HEK293 (cell line): ENCODE measurements at regions not wholly inside any gene's neighbourhood (a gene's known extent, or its start where the extent isn't known, plus 50 kb on each side); places are given as distances from the start of the nearest gene placed in this dataset.

Experiments used
- CTCF ChIA-PET: fragments of 350-600 bp; formaldehyde crosslinking; extraction: SDS; loops from one replicate; lab custom pipeline; 2021; ENCODE audit warnings: antibody characterized with exemption; lab: Yijun Ruan, JAX
- POLR2A ChIA-PET: fragments of 300-600 bp; formaldehyde crosslinking; extraction: SDS; loops from one replicate; lab custom pipeline; 2020; ENCODE audit warnings: antibody characterized with exemption, inconsistent platforms; lab: Yijun Ruan, JAX
- H3K27ac ChIP-seq: fragments of 200-500 bp; sonication (Bioruptor generic); 2 replicates; pipeline ENCODE4 v1.5.1; 2014; ENCODE audit warnings: low read depth, low read length, control low read depth, inconsistent platforms; ENCODE audit errors: extremely low read depth
- H3K36me3 ChIP-seq, 2 experiments: fragments of 200-500 bp in 1 of 2; sonication (Bioruptor generic) in 1 of 2; 1 replicate in 1 of 2; 2 replicates in 1 of 2; pipeline ENCODE4 v1.5.1; 2014 to 2017; ENCODE audit warnings: inconsistent platforms in 2 of 2, low read length in 2 of 2; ENCODE audit not compliant: control insufficient read depth in 2 of 2, insufficient read depth in 1 of 2
- H3K4me1 ChIP-seq: fragments of 200-500 bp; sonication (Bioruptor generic); 2 replicates; pipeline ENCODE4 v1.5.1; 2014; ENCODE audit warnings: mild to moderate bottlenecking, low read length, inconsistent platforms; ENCODE audit not compliant: control insufficient read depth, insufficient read depth
- H3K4me3 ChIP-seq: 2 replicates; pipeline ENCODE4 v1.5.1; 2011; ENCODE audit warnings: low read depth, mild to moderate bottlenecking, control low read depth, low read length, moderate library complexity
- H3K9me3 ChIP-seq: fragments of 200-500 bp; sonication (Bioruptor generic); 2 replicates; pipeline ENCODE4 v1.5.1; 2014; ENCODE audit warnings: low read depth, low read length, inconsistent platforms; ENCODE audit not compliant: control insufficient read depth, insufficient read depth
- BCL11A ChIP-seq: fragments of 450-650 bp; formaldehyde crosslinking; IDR thresholded peaks from 2 replicates; pipeline ENCODE4 v1.5.1; 2016; ENCODE audit warnings: low read depth, missing biosample characterization, missing genetic modification characterization
- GLIS1 ChIP-seq: fragments of 450-650 bp; formaldehyde crosslinking; IDR thresholded peaks from 2 replicates; pipeline ENCODE4 v1.5.1; 2016; ENCODE audit warnings: missing biosample characterization, missing genetic modification characterization
- KLF10 ChIP-seq: fragments of 450-650 bp; IDR thresholded peaks from 2 replicates; pipeline ENCODE4 v1.5.1; 2018; ENCODE audit warnings: missing biosample characterization, mild to moderate bottlenecking, missing genetic modification characterization
- KLF16 ChIP-seq: fragments of 450-650 bp; formaldehyde crosslinking; IDR thresholded peaks from 2 replicates; pipeline ENCODE4 v1.5.1; 2017; ENCODE audit warnings: missing biosample characterization, missing genetic modification characterization
- KLF17 ChIP-seq: fragments of 450-650 bp; formaldehyde crosslinking; IDR thresholded peaks from 2 replicates; pipeline ENCODE4 v1.5.1; 2016; ENCODE audit warnings: missing biosample characterization, missing genetic modification characterization
- MYNN ChIP-seq: fragments of 450-650 bp; formaldehyde crosslinking; IDR thresholded peaks from 2 replicates; pipeline ENCODE4 v1.5.1; 2016; ENCODE audit warnings: missing biosample characterization, missing genetic modification characterization, borderline replicate concordance
- SP7 ChIP-seq: fragments of 450-650 bp; formaldehyde crosslinking; IDR thresholded peaks from 2 replicates; pipeline ENCODE4 v1.5.1; 2016; ENCODE audit warnings: missing biosample characterization, missing genetic modification characterization
- ZBTB7A ChIP-seq: fragments of 450-650 bp; formaldehyde crosslinking; IDR thresholded peaks from 2 replicates; pipeline ENCODE4 v1.5.1; 2016; ENCODE audit warnings: low read depth, missing biosample characterization, missing genetic modification characterization
- ZNF16 ChIP-seq: fragments of 450-650 bp; formaldehyde crosslinking; IDR thresholded peaks from 2 replicates; pipeline ENCODE4 v1.5.1; 2016; ENCODE audit warnings: low read depth, missing biosample characterization, missing genetic modification characterization
- ZNF2 ChIP-seq: fragments of 450-650 bp; formaldehyde crosslinking; IDR thresholded peaks from 2 replicates; pipeline ENCODE4 v1.5.1; 2016; ENCODE audit warnings: missing biosample characterization, missing genetic modification characterization
- ZNF202 ChIP-seq: fragments of 450-650 bp; formaldehyde crosslinking; IDR thresholded peaks from 2 replicates; pipeline ENCODE4 v1.5.1; 2016; ENCODE audit warnings: missing biosample characterization, missing genetic modification characterization, borderline replicate concordance
- ZNF211 ChIP-seq: fragments of 450-650 bp; formaldehyde crosslinking; IDR thresholded peaks from 2 replicates; pipeline ENCODE4 v1.5.1; 2016; ENCODE audit warnings: low read depth, missing biosample characterization, missing genetic modification characterization
- ZNF214 ChIP-seq: fragments of 450-650 bp; formaldehyde crosslinking; IDR thresholded peaks from 2 replicates; pipeline ENCODE4 v1.5.1; 2017; ENCODE audit warnings: missing biosample characterization, mild to moderate bottlenecking, missing genetic modification characterization, borderline replicate concordance
- ZNF510 ChIP-seq: fragments of 450-650 bp; formaldehyde crosslinking; IDR thresholded peaks from 2 replicates; pipeline ENCODE4 v1.5.1; 2018; ENCODE audit warnings: mild to moderate bottlenecking, missing genetic modification characterization, missing biosample characterization; ENCODE audit not compliant: insufficient replicate concordance
- ZNF514 ChIP-seq: fragments of 450-650 bp; formaldehyde crosslinking; IDR thresholded peaks from 2 replicates; pipeline ENCODE4 v1.5.1; 2016; ENCODE audit warnings: missing biosample characterization, missing genetic modification characterization
- ZNF596 ChIP-seq: fragments of 450-650 bp; IDR thresholded peaks from 2 replicates; pipeline ENCODE4 v1.5.0; 2018; ENCODE audit warnings: missing biosample characterization, mild to moderate bottlenecking, missing genetic modification characterization, moderate library complexity
- ZNF747 ChIP-seq: fragments of 450-650 bp; formaldehyde crosslinking; IDR thresholded peaks from 2 replicates; pipeline ENCODE4 v1.5.1; 2016; ENCODE audit warnings: missing biosample characterization, missing genetic modification characterization
- ZNF776 ChIP-seq: fragments of 450-650 bp; formaldehyde crosslinking; IDR thresholded peaks from 2 replicates; pipeline ENCODE4 v1.5.0; 2017; ENCODE audit warnings: missing biosample characterization, missing genetic modification characterization, borderline replicate concordance
- ZNF785 ChIP-seq: fragments of 450-650 bp; formaldehyde crosslinking; IDR thresholded peaks from 2 replicates; pipeline ENCODE4 v1.5.1; 2016; ENCODE audit warnings: missing biosample characterization, missing genetic modification characterization
- ZSCAN4 ChIP-seq: fragments of 450-650 bp; formaldehyde crosslinking; IDR thresholded peaks from 2 replicates; pipeline ENCODE4 v1.5.1; 2017; ENCODE audit warnings: missing biosample characterization, missing genetic modification characterization
- TF ChIP-seq, protein P1 (sequence below): fragments of 450-650 bp; formaldehyde crosslinking; IDR thresholded peaks from 2 replicates; pipeline ENCODE4 v1.5.1; 2016; ENCODE audit warnings: missing biosample characterization, missing genetic modification characterization
- TF ChIP-seq, protein P2 (sequence below): fragments of 450-650 bp; formaldehyde crosslinking; IDR thresholded peaks from 2 replicates; pipeline ENCODE4; 2016; ENCODE audit warnings: missing biosample characterization, missing genetic modification characterization
- TF ChIP-seq, protein P3 (sequence below): fragments of 450-650 bp; formaldehyde crosslinking; IDR thresholded peaks from 2 replicates; pipeline ENCODE4 v1.5.1; 2016; ENCODE audit warnings: missing biosample characterization, missing genetic modification characterization
- TF ChIP-seq, protein P4 (sequence below): fragments of 450-650 bp; formaldehyde crosslinking; IDR thresholded peaks from 2 replicates; pipeline ENCODE4 v1.5.1; 2017; ENCODE audit warnings: missing biosample characterization, missing genetic modification characterization

GRCh38 chr6:9540126-9540525, 874.7 kb downstream of the TFAP2A start:
- POLR2A ChIA-PET, result no interaction called here
- Histone ChIP-seq H3K4me1 (no peaks in the 10 kb centered on the region), H3K9me3 (no peaks in the 10 kb centered on the region)
- CTCF ChIA-PET, result interaction anchor here (0.6 to 3.3 kb wide), 10 partner anchors 10 to 1038 kb away, joined by 3 to 20 read pairs (median 4); no protein-coding TSS in a partner anchor
- no peak for TF ChIP-seq ZNF596 (tag by site-specific recombination)
- no peak for TF ChIP-seq ZBTB7A (tag by site-specific recombination)
- no peak for TF ChIP-seq MYNN
- TF ChIP-seq ZNF202, result no peak
- TF ChIP-seq KLF16 (tag by site-specific recombination), result no peak
- no peak for TF ChIP-seq KLF17 (tag by site-specific recombination)
- TF ChIP-seq ZNF514, result no peak
- TF ChIP-seq, all 188 proteins: peak for 0
- no peaks in the 10 kb centered on the region for H3K36me3 ChIP-seq
- H3K27ac ChIP-seq, result no peak overlapping the region
- no peak overlapping the region for H3K4me3 ChIP-seq

DNA sequence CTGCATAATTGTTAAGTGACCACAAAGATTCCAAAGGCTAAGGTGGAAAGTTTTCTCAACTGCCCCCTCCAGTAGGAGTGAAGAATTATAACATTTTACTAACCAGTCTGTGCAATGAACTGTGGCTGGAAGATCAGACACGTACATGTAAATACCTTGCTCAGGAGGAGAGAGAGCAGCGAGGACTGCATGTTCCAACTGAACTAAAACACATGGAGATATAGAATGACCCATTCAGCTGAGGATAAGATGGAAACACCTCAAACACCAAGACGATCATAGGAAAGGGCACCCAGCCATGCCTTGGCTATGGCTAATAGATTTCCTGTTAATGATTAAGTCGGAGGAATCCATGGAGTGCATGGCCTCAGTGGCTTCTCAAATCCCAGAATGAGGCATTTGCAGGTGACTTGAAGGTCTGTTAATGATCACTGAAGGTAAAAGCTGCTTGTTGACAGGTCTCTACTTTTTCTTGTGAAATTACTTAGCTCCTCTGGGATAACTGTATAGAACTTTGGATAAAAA, 875.6 kb downstream of the TFAP2A start:
- no peaks in the 10 kb centered on the region for H3K9me3 ChIP-seq
- no peak overlapping the region for H3K4me3 ChIP-seq
- ChIA-PET POLR2A (no interaction called here), CTCF (interaction anchor here (0.6 to 3.3 kb wide), 15 partner anchors 9 to 1412 kb away, joined by 3 to 20 read pairs (median 4); no protein-coding TSS in a partner anchor)
- H3K4me1 ChIP-seq, result no peaks in the 10 kb centered on the region
- no peak overlapping the region for H3K27ac ChIP-seq
- H3K36me3 ChIP-seq, result no peaks in the 10 kb centered on the region
- no peak for TF ChIP-seq SP7 (tag by site-specific recombination)
- TF ChIP-seq, all 188 proteins: peak for 0

- ChIA-PET POLR2A (no interaction called here), CTCF (interaction anchor here (0.7 to 1.0 kb wide), 3 partner anchors 18 to 892 kb away, joined by 3 to 4 read pairs (median 3); no protein-coding TSS in a partner anchor)
- no peak overlapping the region for H3K4me3 ChIP-seq
- no peaks in the 10 kb centered on the region for H3K36me3 ChIP-seq
- no peaks in the 10 kb centered on the region for H3K9me3 ChIP-seq
- TF ChIP-seq ZNF785, result no peak
- TF ChIP-seq, protein P1, sequence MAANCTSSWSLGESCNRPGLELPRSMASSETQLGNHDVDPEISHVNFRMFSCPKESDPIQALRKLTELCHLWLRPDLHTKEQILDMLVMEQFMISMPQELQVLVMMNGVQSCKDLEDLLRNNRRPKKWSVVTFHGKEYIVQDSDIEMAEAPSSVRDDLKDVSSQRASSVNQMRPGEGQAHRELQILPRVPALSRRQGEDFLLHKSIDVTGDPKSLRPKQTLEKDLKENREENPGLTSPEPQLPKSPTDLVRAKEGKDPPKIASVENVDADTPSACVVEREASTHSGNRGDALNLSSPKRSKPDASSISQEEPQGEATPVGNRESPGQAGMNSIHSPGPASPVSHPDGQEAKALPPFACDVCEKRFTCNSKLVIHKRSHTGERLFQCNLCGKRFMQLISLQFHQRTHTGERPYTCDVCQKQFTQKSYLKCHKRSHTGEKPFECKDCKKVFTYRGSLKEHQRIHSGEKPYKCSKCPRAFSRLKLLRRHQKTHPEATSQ (tag by site-specific recombination), result no peak
- TF ChIP-seq KLF10 (tag by site-specific recombination), result no peak
- TF ChIP-seq ZNF16 (tag by site-specific recombination), result no peak
- TF ChIP-seq ZNF211 (tag by site-specific recombination), result no peak
- no peak for TF ChIP-seq ZNF747 (tag by site-specific recombination)
- TF ChIP-seq, protein P2, sequence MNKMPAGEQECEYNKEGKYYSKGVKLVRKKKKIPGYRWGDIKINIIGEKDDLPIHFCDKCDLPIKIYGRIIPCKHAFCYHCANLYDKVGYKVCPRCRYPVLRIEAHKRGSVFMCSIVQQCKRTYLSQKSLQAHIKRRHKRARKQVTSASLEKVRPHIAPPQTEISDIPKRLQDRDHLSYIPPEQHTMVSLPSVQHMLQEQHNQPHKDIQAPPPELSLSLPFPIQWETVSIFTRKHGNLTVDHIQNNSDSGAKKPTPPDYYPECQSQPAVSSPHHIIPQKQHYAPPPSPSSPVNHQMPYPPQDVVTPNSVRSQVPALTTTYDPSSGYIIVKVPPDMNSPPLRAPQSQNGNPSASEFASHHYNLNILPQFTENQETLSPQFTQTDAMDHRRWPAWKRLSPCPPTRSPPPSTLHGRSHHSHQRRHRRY (tag by site-specific recombination), result no peak
- TF ChIP-seq ZNF214 (tag by site-specific recombination), result no peak
- TF ChIP-seq ZNF2 (tag by site-specific recombination), result no peak
- no peak for TF ChIP-seq BCL11A (tag by site-specific recombination)
- no peak for TF ChIP-seq ZNF510 (tag by site-specific recombination)
- TF ChIP-seq, protein P3, sequence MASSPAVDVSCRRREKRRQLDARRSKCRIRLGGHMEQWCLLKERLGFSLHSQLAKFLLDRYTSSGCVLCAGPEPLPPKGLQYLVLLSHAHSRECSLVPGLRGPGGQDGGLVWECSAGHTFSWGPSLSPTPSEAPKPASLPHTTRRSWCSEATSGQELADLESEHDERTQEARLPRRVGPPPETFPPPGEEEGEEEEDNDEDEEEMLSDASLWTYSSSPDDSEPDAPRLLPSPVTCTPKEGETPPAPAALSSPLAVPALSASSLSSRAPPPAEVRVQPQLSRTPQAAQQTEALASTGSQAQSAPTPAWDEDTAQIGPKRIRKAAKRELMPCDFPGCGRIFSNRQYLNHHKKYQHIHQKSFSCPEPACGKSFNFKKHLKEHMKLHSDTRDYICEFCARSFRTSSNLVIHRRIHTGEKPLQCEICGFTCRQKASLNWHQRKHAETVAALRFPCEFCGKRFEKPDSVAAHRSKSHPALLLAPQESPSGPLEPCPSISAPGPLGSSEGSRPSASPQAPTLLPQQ (tag by site-specific recombination), result no peak
- TF ChIP-seq ZSCAN4 (tag by site-specific recombination), result no peak
- TF ChIP-seq ZNF776 (tag by site-specific recombination), result no peak
- TF ChIP-seq, protein P4, sequence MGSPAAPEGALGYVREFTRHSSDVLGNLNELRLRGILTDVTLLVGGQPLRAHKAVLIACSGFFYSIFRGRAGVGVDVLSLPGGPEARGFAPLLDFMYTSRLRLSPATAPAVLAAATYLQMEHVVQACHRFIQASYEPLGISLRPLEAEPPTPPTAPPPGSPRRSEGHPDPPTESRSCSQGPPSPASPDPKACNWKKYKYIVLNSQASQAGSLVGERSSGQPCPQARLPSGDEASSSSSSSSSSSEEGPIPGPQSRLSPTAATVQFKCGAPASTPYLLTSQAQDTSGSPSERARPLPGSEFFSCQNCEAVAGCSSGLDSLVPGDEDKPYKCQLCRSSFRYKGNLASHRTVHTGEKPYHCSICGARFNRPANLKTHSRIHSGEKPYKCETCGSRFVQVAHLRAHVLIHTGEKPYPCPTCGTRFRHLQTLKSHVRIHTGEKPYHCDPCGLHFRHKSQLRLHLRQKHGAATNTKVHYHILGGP, result no peak
- no peak for TF ChIP-seq GLIS1 (tag by site-specific recombination)
- no peaks in the 10 kb centered on the region for H3K4me1 ChIP-seq
- H3K27ac ChIP-seq, result no peak overlapping the region
These were observed 877.5 kb downstream of the TFAP2A start for GRCh38 chr6:9537381-9537780.
